ENCODE measurements at regions not wholly inside any gene's neighbourhood (a gene's known extent, or its start where the extent isn't known, plus 50 kb on each side); places are given as distances from the start of the nearest gene placed in this dataset.

- no peaks in the 10 kb centered on the region for H3K27me3 Mint-ChIP-seq (ENCODE audit: low read depth)
- Histone ChIP-seq H2BK120ac (ENCODE audit: low read depth, low read length, poor library complexity, severe bottlenecking) (no peak overlapping the region), H3K23me2 (ENCODE audit: insufficient read length, low read depth, low read length, poor library complexity, severe bottlenecking) (no peaks in the 10 kb centered on the region), H3K4ac (ENCODE audit: low read depth, low read length) (no peak overlapping the region), H2AFZ (ENCODE audit: low read length) (no peak overlapping the region), H3K27ac (ENCODE audit: insufficient read length, low read depth, low read length) (no peak overlapping the region), H2BK5ac (ENCODE audit: insufficient read length, low read length) (no peak overlapping the region), H2BK12ac (ENCODE audit: insufficient read length, low read depth, low read length) (no peak overlapping the region), H4K20me1 (ENCODE audit: control insufficient read depth, insufficient read depth, insufficient read length) (no peaks in the 10 kb centered on the region), H3K23ac (ENCODE audit: insufficient read length, low read depth, low read length) (no peak overlapping the region), H4K8ac (replicated peaks; ENCODE audit: insufficient read length, low read depth, low read length) (no peak overlapping the region), H3K14ac (ENCODE audit: insufficient read depth, low read length) (no peak overlapping the region; the same call in 1 of the 2 replicates), H3K79me2 (ENCODE audit: insufficient read depth, low read length) (no peaks in the 10 kb centered on the region), H3K9ac (ENCODE audit: extremely low read depth, insufficient read length, low read length) (no peak overlapping the region), H3T11ph (ENCODE audit: low read length) (no peak overlapping the region), H3K79me1 (ENCODE audit: insufficient read depth, low read depth, low read length, poor library complexity, severe bottlenecking) (no peaks in the 10 kb centered on the region), H4K5ac (ENCODE audit: insufficient read length, low read depth, low read length) (no peak overlapping the region), H3K27me3 (ENCODE audit: insufficient read depth, low read length) (no peaks in the 10 kb centered on the region), H3K18ac (ENCODE audit: insufficient read length, low read depth, low read length) (no peak overlapping the region), H3K56ac (ENCODE audit: insufficient read length, low read depth, low read length) (no peak overlapping the region), H2BK15ac (ENCODE audit: low read depth, low read length) (no peak overlapping the region), H2BK20ac (ENCODE audit: low read depth, low read length, poor library complexity, severe bottlenecking) (no peak overlapping the region), H3K4me1 (ENCODE audit: insufficient read depth, low read length) (peaks cover 3% of the 10 kb centered on the region; the same call in 1 of the 2 replicates), H2AK5ac (ENCODE audit: insufficient read length, low read length) (no peak overlapping the region), H3K9me3 (ENCODE audit: control insufficient read depth, low read depth, low read length) (no peaks in the 10 kb centered on the region), H3K4me2 (ENCODE audit: insufficient read depth, insufficient read length, low read length) (no peak overlapping the region), H4K91ac (ENCODE audit: insufficient read length, low read depth, low read length) (no peak overlapping the region)
- peaks cover 10 to 26% (median 25%) of the 10 kb centered on the region in 3 experiments; a peak in 6 of 7 replicates for H3K36me3 Mint-ChIP-seq (ENCODE audit: insufficient read depth in 1 of 3, low read depth in 3 of 3)
- no peak for TF ChIP-seq CTCF (conservative IDR thresholded peaks at IDR 0.05)
- no CpG with 5 or more reads among the region's 24 CpGs for WGBS (ENCODE audit: extremely low coverage, insufficient read length, low lambda C conversion rate)
- H3K4me1 Mint-ChIP-seq = peaks cover 11 to 30% of the 10 kb centered on the region in 2 experiments
- H3K4me3 Mint-ChIP-seq = no peak overlapping the region
- no peaks in the 10 kb centered on the region for H3K9me3 Mint-ChIP-seq
- DNase-seq = no peak
- peak overlapping the region in 1 of 3 experiments; percentile 95; a peak in 1 of 7 replicates for H3K27ac Mint-ChIP-seq
Measured at GRCh38 chr21:36245115-36245514, 74.9 kb upstream of the MORC3 start.
